ENCODE measurements at regions not wholly inside any gene's neighbourhood (a gene's known extent, or its start where the extent isn't known, plus 50 kb on each side); places are given as distances from the start of the nearest gene placed in this dataset.
"Not testable (repeated sequence)": the region's sequence is repeated elsewhere in the genome, so short reads cannot be mapped to it uniquely, and the experiment has no call there.

DNA sequence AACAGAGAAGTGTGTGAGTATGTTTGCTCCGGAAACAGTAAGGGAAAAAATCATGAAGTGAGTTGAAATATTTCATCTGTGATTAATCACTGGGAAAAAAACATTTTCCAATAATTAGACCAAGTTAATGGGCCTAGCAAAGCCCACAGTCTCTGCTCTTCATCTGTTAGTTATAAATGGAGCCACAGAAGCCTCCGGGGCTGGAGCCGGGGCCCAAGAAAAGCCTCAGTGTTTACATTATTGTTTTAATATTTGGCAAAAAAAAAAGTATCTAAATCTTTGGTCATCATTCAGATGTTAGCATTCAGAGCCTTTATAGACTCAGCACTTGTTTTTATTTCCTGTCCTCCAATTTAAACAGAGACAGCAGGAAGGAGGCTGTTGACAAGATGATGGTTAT, 115.0 kb downstream of the UBE2U start:
- DNase-seq, result no peak

- DNase-seq, result no peak
Observed at GRCh38 chr1:64320007-64320406, 116.6 kb downstream of the UBE2U start.

GRCh38 chr1:64320470-64320869, 117.0 kb downstream of the UBE2U start:
- DNase-seq, result no peak

- DNase-seq, result no peak
Observed at GRCh38 chr1:64320922-64321614, 117.6 kb downstream of the UBE2U start.

DNA sequence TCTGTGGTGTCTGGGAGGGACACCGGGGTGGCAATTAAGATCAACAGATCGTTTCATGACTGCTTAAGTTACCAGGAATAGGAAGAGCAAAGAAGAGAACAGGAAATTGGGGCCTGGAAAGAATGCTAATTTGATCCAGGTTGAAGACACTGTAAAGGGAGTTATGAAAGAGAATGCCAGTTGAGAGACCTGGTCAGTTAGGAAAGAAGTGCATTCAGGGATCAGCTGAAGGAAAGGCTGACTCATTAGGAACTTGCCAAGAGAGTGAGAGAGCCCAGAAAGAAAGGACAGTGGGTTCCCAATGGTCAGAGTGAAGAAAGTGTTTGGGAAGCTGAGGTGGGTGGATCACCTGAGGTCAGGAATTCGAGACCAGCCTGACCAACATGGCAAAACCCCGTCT, 119.6 kb downstream of the UBE2U start:
- no peak for DNase-seq

GRCh38 chr1:64323882-64324281, 120.5 kb downstream of the UBE2U start:
- DNase-seq, result no peak

- no peak for DNase-seq
Observed at GRCh38 chr1:64325856-64326255, 122.4 kb downstream of the UBE2U start.

DNA sequence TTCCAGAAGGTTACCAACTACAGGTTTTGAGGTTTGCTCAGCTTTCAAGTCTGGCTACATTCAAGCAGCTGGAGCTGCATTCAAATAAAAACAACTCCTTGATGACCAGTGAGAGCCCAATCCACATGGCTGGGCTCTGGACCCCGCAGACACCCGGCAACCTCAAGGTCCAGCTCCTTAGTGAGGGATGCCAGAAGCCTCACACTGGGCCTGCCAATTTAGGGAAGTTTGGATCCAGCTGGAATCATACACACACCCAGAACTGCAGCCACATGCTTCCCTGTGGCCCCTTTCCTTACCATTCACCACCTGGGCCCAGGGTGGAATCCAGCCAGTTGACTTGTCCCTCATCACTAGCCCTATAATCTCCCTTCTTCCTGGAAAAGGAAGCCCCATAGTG, 123.7 kb downstream of the UBE2U start:
- no peak for DNase-seq

DNA sequence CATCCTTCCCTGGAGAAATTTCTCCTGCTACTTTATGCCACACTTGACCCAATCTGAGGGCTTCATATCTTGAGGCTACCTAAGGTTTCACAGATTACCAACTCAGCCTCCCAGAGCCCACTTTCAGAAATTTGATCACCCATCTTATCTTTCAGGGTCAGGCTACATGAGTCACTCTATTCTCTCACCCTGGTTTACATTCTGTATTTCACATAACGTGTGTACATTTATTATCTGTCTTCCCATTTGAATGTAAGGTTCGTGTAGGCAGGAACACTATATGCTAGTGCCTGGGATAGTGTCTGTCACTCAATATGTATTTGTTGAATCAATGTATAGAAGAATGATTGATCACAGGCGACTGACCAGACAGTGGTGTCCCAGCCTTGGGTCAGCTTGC, 124.8 kb downstream of the UBE2U start:
- no peak for DNase-seq

DNA sequence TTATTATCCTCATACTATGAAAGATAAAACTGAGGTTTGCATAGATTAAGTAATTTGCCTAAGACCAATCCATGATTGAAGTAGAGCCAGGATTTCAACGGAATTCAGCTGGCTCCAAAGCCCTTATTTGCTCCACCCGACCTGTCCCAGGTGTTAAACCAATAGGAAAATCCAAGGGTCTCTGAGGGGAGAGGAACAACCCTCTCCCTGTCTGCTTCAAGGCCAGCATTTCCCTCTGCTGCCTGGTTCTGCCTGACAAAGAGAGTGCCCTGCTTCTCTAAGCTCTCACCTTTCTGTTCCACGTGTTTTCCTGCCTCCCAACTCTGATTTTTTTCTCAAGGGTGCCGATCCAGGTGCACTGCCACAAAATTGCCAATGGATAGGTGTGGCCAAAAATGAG, 127.4 kb downstream of the UBE2U start:
- DNase-seq, result no peak

GRCh38 chr1:64335636-64336035, 132.2 kb downstream of the UBE2U start:
- no peak for DNase-seq

DNA sequence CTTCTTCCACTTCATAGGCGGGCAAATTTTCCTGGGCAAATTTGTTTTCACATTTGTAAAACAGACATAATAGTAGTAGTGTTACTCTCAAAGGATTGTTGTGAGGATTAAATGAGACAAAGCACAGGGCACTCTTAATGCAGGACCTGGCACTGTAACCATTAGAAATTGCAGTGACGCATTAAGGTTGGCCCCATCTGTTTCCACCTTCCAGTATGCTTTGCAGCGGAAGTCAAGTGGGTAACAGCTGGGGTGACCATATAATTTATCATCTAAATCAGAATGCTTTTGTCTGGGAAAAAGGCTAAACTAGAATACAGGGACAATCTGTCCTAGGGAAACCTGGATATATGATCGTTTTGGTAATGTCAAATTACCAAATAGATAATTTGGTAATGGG, 132.5 kb upstream of the CACHD1 start:
- DNase-seq, result no peak

DNA sequence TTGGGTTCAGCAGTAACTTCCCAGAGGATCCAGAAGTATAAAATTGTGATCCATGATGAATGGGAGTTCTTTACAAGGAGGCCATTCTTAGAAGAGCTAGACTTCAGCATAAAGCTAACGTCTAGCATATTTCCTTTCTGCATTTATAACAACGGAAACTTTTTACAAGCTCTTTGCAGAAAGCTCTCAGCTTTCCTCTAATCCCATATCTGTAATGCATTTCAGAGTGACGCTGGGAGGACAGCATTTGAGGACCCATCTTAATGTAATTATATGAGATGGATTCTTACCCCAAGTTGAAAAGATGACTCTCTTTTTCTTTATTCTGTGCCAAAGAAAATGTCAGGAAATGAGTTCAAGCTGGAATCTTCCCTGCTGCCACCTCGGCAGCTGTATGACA, 132.0 kb upstream of the CACHD1 start:
- DNase-seq, result no peak

GRCh38 chr1:64340361-64340760, 129.6 kb upstream of the CACHD1 start:
- no peak for DNase-seq

DNA sequence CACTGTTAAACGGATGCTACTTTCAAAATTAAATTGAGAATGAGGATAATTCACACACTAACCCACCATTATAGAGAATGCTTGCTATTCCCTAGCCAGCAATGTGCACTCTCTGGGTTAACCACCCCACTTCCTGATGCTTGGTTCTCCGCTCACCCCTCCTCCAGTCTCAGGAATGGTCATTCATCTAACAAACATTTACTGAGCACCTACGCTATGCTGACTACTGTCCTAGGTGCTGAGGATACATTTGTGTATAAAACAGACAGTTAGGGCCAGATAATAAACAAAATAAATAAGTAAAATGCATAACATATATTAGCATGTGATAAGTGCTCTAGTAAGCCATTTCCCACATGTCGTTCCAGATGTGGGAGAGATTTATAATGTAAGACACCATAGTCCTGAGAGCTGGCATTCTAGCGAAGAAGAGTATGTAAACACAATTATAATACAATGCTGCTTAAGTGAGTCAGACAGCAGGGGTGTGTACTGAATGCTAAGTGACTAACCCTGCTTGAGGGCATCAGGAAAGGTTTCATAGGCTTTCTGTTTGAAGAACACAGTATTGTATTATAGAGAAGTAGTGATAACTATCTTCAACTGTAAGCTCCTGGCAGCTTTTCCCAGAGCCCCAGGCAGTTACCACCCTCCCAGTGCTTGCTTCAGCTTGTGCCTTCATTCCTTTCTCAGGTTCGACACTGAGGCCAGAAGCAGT, 126.7 kb upstream of the CACHD1 start:
- no peak for DNase-seq

DNA sequence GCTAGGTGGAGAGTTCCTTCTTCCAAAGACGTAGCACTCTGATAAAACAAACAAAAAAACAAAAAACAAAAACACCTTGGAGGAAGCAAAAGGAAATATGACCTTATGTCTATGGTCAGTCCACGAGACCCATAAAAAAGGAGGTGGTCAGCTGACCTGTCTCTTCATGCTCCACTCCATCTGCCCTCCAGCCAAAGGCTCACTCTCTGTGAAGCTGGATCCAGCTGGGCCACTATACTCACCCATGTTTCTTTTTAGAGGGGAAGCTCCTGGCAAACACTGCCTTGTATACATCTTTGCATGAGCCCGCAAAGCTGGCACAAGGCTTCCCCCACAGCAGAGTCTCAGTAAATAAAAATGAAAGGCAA, 126.1 kb upstream of the CACHD1 start:
- DNase-seq, result no peak

DNA sequence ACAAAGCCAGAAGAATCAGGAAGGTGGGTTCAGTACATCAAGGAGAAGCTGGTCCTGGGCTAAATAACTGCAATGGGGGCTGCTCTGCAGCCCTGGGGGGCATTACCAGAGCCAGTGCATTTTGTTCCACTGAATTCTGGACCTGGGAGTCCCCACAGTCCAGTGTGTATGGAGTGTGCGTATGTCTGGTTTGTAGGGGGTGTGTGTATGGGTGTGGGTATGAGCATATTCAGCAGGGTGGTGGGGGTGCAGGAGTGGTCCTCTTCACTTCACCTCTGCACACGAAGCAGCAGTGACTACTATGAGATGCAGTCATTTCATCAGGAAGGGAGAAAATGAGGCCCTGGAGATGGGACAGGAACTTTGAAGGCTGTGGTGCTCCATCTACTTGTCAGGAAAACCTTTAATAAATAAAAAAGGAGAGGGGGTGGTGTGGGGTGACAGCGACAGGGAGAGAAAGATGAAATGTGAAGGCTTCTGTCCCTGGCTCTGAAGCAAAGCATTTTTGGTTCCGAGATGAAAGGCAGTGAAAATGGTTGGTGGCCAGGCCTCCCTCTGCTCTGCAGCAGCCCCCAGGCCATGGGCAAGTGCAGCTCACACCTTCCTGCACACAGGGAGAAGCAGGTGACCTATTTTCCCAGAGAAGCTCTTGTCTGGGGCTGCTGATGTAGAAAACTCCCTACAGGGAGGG, 121.5 kb upstream of the CACHD1 start:
- DNase-seq, result no peak

DNA sequence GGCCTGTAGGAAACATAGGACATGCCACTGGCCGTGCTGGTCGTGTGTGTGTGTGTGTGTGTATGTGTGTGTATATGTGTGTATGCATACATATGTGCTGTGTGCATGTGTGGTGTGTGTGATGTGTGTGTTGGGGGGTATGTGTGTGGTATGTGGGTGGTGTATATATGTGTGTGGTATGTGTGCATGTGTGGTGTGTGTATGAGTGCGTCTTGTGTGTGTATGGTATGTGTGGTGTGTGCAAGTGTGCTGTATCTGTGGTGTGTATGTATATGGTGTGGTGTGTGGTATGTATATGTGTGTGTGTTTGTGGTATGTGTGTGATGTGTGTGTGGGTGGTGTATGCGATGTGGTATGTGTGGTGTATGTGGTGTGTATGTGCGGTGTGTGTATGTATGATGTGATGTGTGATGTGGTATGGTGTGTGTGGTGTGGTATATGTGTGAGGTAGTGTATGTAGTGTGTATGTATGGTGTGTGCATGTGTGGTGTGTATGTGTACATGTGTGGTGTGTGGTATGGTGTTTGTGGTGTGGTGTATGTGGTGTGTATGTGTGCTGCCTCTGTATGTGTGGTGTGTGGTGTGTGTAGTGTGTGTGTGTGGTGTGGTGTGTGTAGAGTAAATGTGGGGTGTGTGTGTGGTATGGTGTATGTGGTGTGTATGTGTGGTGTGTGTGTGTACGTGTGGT, 120.8 kb upstream of the CACHD1 start:
- DNase-seq, result no peak

- not testable (repeated sequence) for DNase-seq
Observed at GRCh38 chr1:64355534-64355933, 114.4 kb upstream of the CACHD1 start.

DNA sequence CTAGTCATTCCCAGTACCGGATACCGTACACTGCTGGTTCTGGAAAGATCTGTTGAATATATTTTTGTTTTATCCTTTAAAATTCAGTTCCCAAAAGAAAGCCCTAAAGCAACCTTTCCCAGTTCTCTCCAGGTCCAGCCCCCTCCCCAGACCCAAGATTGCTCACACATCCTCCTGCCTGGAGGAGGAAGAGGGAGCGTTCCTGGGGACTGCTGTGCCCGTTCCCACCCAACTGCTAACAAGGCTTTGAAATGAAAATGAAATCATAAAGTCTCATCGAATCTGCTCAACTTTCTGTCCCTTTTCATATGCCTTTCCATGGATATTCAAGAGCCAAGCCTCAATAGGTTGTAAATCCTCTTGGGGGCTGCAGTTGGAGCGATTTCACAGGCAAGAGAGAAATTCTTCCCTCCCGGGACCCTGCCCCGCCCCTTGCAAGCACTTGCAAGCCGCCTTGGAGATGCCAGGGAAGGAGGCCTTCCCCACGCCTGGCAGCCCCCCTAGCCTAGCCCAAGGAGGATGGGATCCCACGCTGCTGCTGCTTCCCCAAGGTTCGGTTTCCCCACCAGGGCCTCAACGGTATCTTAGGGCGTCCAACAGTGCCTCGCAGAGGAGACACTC, 113.2 kb upstream of the CACHD1 start:
- DNase-seq, result no peak

- no peak for DNase-seq
Observed at GRCh38 chr1:64357422-64357821, 112.5 kb upstream of the CACHD1 start.

DNA sequence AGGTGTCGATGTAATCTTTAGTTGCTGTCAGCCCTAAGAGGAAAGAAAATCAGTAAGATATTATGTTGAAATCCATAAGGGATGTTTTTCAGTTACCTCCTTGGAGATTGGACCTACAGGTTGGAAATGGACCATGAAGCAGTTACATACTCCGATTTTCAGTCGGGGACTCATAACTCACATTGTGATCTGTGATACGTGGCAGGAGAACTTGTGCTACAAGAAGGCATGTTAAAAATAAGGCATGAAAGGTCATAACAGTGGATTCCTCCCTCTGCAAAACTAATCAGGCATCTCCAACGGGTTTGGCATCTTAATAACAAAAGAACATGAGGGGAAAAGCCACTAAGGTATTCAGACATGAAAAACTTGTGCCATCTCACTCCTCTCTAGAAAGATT, 111.2 kb upstream of the CACHD1 start:
- no peak for DNase-seq

GRCh38 chr1:64361974-64362373, 108.0 kb upstream of the CACHD1 start:
- DNase-seq, result no peak

Data from hindlimb muscle (tissue), 1 donor.